OCI-LY7 (cell line): ENCODE measurements at regions not wholly inside any gene's neighbourhood (a gene's known extent, or its start where the extent isn't known, plus 50 kb on each side); places are given as distances from the start of the nearest gene placed in this dataset.

Source experiments
- BruUV-seq: library from RNA; stranded (reverse); fragments of 400-500 nt; replicated peaks from 2 replicates; lab custom pipeline; 2021; lab: Mats Ljungman, UMichigan
- CTCF ChIA-PET: fragments of 300-600 bp; sonication (Branson Sonifier 250); formaldehyde crosslinking; loops from one replicate; lab custom pipeline; 2022; ENCODE audit warnings: antibody characterized with exemption; ENCODE audit not compliant: unreplicated experiment; lab: Charles Lee
- POLR2A ChIA-PET: fragments of 300-600 bp; sonication (Branson Sonifier 250); formaldehyde crosslinking; loops from one replicate; lab custom pipeline; 2022; ENCODE audit warnings: antibody characterized with exemption; lab: Charles Lee
- DNase-seq: peaks from one replicate; pipeline ENCODE4 v3.0.0-alpha.2; 2015; ENCODE audit warnings: low spot score
- H2AFZ ChIP-seq: fragments of 200-600 bp; sonication (generic), shearing (Covaris generic); 2 replicates; pipeline ENCODE4 v1.6.1; 2014; ENCODE audit warnings: mild to moderate bottlenecking, antibody characterized with exemption, low read length, moderate library complexity
- H3K27ac ChIP-seq: fragments of 200-600 bp; sonication (generic); 2 replicates; pipeline ENCODE4 v1.5.1; 2014; ENCODE audit warnings: mixed run types, low read depth, mild to moderate bottlenecking, moderate library complexity, low read length, inconsistent platforms; ENCODE audit not compliant: poor library complexity, severe bottlenecking
- H3K36me3 ChIP-seq: fragments of 200-600 bp; sonication (generic); 2 replicates; pipeline ENCODE4 v1.6.1; 2014; ENCODE audit warnings: mild to moderate bottlenecking, antibody characterized with exemption, low read length, moderate library complexity, mixed read lengths; ENCODE audit not compliant: insufficient read depth
- H3K4me1 ChIP-seq: fragments of 200-600 bp; sonication (generic); 2 replicates; pipeline ENCODE4 v1.5.1; 2014; ENCODE audit warnings: mild to moderate bottlenecking, low read length; ENCODE audit not compliant: insufficient read depth, poor library complexity, severe bottlenecking
- H3K4me2 ChIP-seq: fragments of 200-600 bp; sonication (generic); 2 replicates; pipeline ENCODE4 v1.6.1; 2014; ENCODE audit warnings: mild to moderate bottlenecking, low read length
- H3K4me3 ChIP-seq: fragments of 200-600 bp; sonication (generic); 2 replicates; pipeline ENCODE4 v1.5.1; 2014; ENCODE audit warnings: mild to moderate bottlenecking, low read depth, low read length; ENCODE audit not compliant: poor library complexity, severe bottlenecking
- H3K79me2 ChIP-seq: fragments of 200-600 bp; sonication (generic); 2 replicates; pipeline ENCODE4 v1.6.1; 2016; ENCODE audit warnings: low read depth, mild to moderate bottlenecking, low read length, moderate library complexity, mixed read lengths; ENCODE audit not compliant: insufficient read depth
- H3K9me2 ChIP-seq: fragments of 200-600 bp; sonication (generic); 2 replicates; pipeline ENCODE4 v1.6.1; 2016; ENCODE audit warnings: mild to moderate bottlenecking, low read length, mixed read lengths; ENCODE audit not compliant: insufficient read depth
- H3K9me3 ChIP-seq: fragments of 200-600 bp; sonication (generic); 2 replicates; pipeline ENCODE4 v1.6.1; 2014; ENCODE audit warnings: mild to moderate bottlenecking, mixed run types, low read length, mixed read lengths
- H4K20me1 ChIP-seq: fragments of 200-600 bp; sonication (generic); 2 replicates; pipeline ENCODE4 v1.6.1; 2014; ENCODE audit warnings: mild to moderate bottlenecking, antibody characterized with exemption, low read length, moderate library complexity, mixed read lengths; ENCODE audit not compliant: insufficient read depth
- CTCF ChIP-seq: fragments of 200-600 bp; sonication (generic); conservative IDR thresholded peaks from 2 replicates; pipeline ENCODE4 v1.5.1; 2014; ENCODE audit warnings: mild to moderate bottlenecking, antibody characterized with exemption, low read length, moderate library complexity, mixed read lengths
- EZH2phosphoT487 ChIP-seq: fragments of 200-600 bp; sonication (generic); IDR thresholded peaks from 2 replicates; pipeline ENCODE4 v1.6.1; 2018; ENCODE audit warnings: low read depth, borderline replicate concordance, mild to moderate bottlenecking, mixed run types, antibody characterized with exemption, low read length, moderate library complexity, mixed read lengths
- intact Hi-C: fragments of 100-400 bp; cut with micrococcal nuclease; formaldehyde crosslinking; loops from one replicate; pipeline ENCODE4 v1.10.0; 2022; ENCODE audit not compliant: unreplicated experiment

- no peaks in the 10 kb centered on the region for H3K79me2 ChIP-seq
- H3K9me3 ChIP-seq, result no peaks in the 10 kb centered on the region
- no peaks in the 10 kb centered on the region for H3K9me2 ChIP-seq
- intact Hi-C loops, result no loop called here
- H3K36me3 ChIP-seq, result no peaks in the 10 kb centered on the region
- H3K4me3 ChIP-seq, result no peak overlapping the region
- DNase-seq, result no peak
- POLR2A ChIA-PET, result no interaction called here
- no peaks in the 10 kb centered on the region for H4K20me1 ChIP-seq
- TF ChIP-seq EZH2phosphoT487 (no peak), CTCF (no peak)
- no peaks in the 10 kb centered on the region for H3K4me1 ChIP-seq
- H2AFZ ChIP-seq, result no peak overlapping the region
- CTCF ChIA-PET, result no interaction called here
- H3K4me2 ChIP-seq, result no peak overlapping the region
- no peak overlapping the region for H3K27ac ChIP-seq
- no TSS peak for BruUV-seq
These were observed 99.3 kb downstream of the ERMARD start for GRCh38 chr6:169850746-169851145.

GRCh38 chr6:169850154-169850553 is 98.7 kb downstream of the ERMARD start:
- CTCF ChIA-PET, result no interaction called here
- no TSS peak for BruUV-seq
- H3K79me2 ChIP-seq, result no peaks in the 10 kb centered on the region

More at GRCh38 chr6:169850154-169850553, 98.7 kb downstream of the ERMARD start:
- no peak overlapping the region for H3K4me2 ChIP-seq
- POLR2A ChIA-PET, result interaction anchor here (0.7 kb wide), 1 partner anchor 46 kb away, joined by 3 read pairs; no protein-coding TSS in a partner anchor
- no peaks in the 10 kb centered on the region for H3K9me2 ChIP-seq
- H3K9me3 ChIP-seq, result no peaks in the 10 kb centered on the region
- TF ChIP-seq CTCF (no peak), EZH2phosphoT487 (no peak)
- no peaks in the 10 kb centered on the region for H3K36me3 ChIP-seq
- intact Hi-C loops, result no loop called here
- H2AFZ ChIP-seq, result no peak overlapping the region
- H3K27ac ChIP-seq, result no peak overlapping the region
- H3K4me3 ChIP-seq, result no peak overlapping the region
- DNase-seq, result no peak
- peaks cover 4% of the 10 kb centered on the region for H3K4me1 ChIP-seq
- no peaks in the 10 kb centered on the region for H4K20me1 ChIP-seq
